Smooth muscle cell (in vitro differentiated cells): ENCODE measurements at regions not wholly inside any gene's neighbourhood (a gene's known extent, or its start where the extent isn't known, plus 50 kb on each side); places are given as distances from the start of the nearest gene placed in this dataset.

Experiments used
- DNase-seq: peaks from one replicate; lab custom pipeline; 2025; ENCODE audit not compliant: unreplicated experiment; lab: John Stamatoyannopoulos, UW
- H2AFZ ChIP-seq: fragments of 200-600 bp; sonication (generic); 2 replicates; pipeline ENCODE4 v1.6.0; 2016; ENCODE audit warnings: antibody characterized with exemption, low read depth, mild to moderate bottlenecking
- H3F3A ChIP-seq: fragments of 200-600 bp; sonication (generic); 2 replicates; pipeline ENCODE4 v1.6.0; 2017; ENCODE audit warnings: antibody characterized with exemption, low read depth
- H3K27ac ChIP-seq: fragments of 200-600 bp; sonication (generic); 2 replicates; pipeline ENCODE4 v1.5.1; 2016; ENCODE audit warnings: low read depth, mild to moderate bottlenecking
- H3K27me3 ChIP-seq: fragments of 200-600 bp; sonication (generic); 2 replicates; pipeline ENCODE4 v1.6.1; 2016; ENCODE audit warnings: low read depth, mild to moderate bottlenecking
- H3K36me3 ChIP-seq: fragments of 200-600 bp; sonication (generic); 2 replicates; pipeline ENCODE4 v1.5.1; 2016; ENCODE audit warnings: low read depth
- H3K4me1 ChIP-seq: fragments of 200-600 bp; sonication (generic); 2 replicates; pipeline ENCODE4 v1.5.1; 2016; ENCODE audit warnings: low read depth
- H3K4me2 ChIP-seq: fragments of 200-600 bp; sonication (generic); 2 replicates; pipeline ENCODE4 v1.6.0; 2016; ENCODE audit warnings: mild to moderate bottlenecking
- H3K4me3 ChIP-seq: fragments of 200-600 bp; sonication (generic); 2 replicates; pipeline ENCODE4 v1.5.1; 2016; ENCODE audit warnings: mild to moderate bottlenecking
- H3K79me2 ChIP-seq: fragments of 200-600 bp; sonication (generic); 2 replicates; pipeline ENCODE4 v1.6.0; 2016; ENCODE audit warnings: low read depth, mild to moderate bottlenecking
- H3K9ac ChIP-seq: fragments of 200-600 bp; sonication (generic); 2 replicates; pipeline ENCODE4 v1.6.0; 2016; ENCODE audit warnings: low read depth
- H3K9me3 ChIP-seq: fragments of 200-600 bp; sonication (generic); replicated peaks from 2 replicates; pipeline ENCODE4 v1.5.1; 2016; ENCODE audit warnings: low read depth
- H4K20me1 ChIP-seq: fragments of 200-600 bp; sonication (generic); 2 replicates; pipeline ENCODE4 v1.6.0; 2016; ENCODE audit warnings: low read depth
- WGBS: methylation state at CpG from one replicate; pipeline ENCODE4 v1.1.7; 2016; ENCODE audit warnings: low lambda C conversion rate; 5-methylcytosine and 5-hydroxymethylcytosine counted together
- TF ChIP-seq, protein P1 (sequence below): fragments of 200-600 bp; sonication (generic); IDR thresholded peaks from 2 replicates; pipeline ENCODE4 v1.5.1; 2017; ENCODE audit warnings: borderline replicate concordance, mild to moderate bottlenecking, antibody characterized with exemption; ENCODE audit not compliant: insufficient read depth, poor library complexity, severe bottlenecking

DNA sequence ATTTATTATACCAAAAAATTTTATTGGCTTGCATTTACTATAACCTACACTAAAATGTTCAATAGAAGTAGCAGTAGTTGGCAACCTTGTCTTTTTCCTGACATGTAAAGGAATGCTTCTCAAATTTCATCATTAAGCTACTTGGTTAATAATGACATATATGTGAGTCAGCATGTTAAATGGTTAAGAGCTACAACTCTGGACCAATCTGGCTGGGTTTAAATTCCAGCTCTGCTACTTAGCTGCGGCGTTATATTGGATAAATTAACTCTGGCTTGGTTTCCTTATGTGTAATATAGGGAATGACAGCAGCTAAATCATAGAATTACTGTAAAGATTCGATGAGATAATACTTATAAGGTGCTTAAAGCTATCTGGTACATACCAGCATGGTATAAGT lies 53.7 kb upstream of the OTOGL start:
- Histone ChIP-seq H3K9me3 (no peaks in the 10 kb centered on the region), H4K20me1 (no peaks in the 10 kb centered on the region), H3K4me2 (peak overlapping the region; percentile 62), H3K27me3 (no peaks in the 10 kb centered on the region), H3K9ac (peak overlapping the region; percentile 67), H3K4me3 (no peak overlapping the region), H3K79me2 (no peaks in the 10 kb centered on the region), H3K27ac (peak overlapping the region; percentile 93), H3K4me1 (peaks cover 8% of the 10 kb centered on the region), H3K36me3 (no peaks in the 10 kb centered on the region), H2AFZ (no peak overlapping the region), H3F3A (no peaks in the 10 kb centered on the region)
- TF ChIP-seq, protein P1, sequence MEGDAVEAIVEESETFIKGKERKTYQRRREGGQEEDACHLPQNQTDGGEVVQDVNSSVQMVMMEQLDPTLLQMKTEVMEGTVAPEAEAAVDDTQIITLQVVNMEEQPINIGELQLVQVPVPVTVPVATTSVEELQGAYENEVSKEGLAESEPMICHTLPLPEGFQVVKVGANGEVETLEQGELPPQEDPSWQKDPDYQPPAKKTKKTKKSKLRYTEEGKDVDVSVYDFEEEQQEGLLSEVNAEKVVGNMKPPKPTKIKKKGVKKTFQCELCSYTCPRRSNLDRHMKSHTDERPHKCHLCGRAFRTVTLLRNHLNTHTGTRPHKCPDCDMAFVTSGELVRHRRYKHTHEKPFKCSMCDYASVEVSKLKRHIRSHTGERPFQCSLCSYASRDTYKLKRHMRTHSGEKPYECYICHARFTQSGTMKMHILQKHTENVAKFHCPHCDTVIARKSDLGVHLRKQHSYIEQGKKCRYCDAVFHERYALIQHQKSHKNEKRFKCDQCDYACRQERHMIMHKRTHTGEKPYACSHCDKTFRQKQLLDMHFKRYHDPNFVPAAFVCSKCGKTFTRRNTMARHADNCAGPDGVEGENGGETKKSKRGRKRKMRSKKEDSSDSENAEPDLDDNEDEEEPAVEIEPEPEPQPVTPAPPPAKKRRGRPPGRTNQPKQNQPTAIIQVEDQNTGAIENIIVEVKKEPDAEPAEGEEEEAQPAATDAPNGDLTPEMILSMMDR, result no peak
- DNase-seq, result no peak
- 60% methylated on average over 3 of the region's 3 CpGs for WGBS

GRCh38 chr12:80044694-80045046 lies 54.7 kb upstream of the OTOGL start:
- Histone ChIP-seq H3K4me3 (no peak overlapping the region), H3K27ac (peak overlapping the region; percentile 93), H3K4me1 (peaks cover 8% of the 10 kb centered on the region), H3F3A (no peaks in the 10 kb centered on the region), H3K27me3 (no peaks in the 10 kb centered on the region), H3K79me2 (no peaks in the 10 kb centered on the region), H3K36me3 (no peaks in the 10 kb centered on the region), H2AFZ (no peak overlapping the region), H3K4me2 (peak overlapping the region; percentile 62), H3K9me3 (no peaks in the 10 kb centered on the region), H3K9ac (peak overlapping the region; percentile 67), H4K20me1 (no peaks in the 10 kb centered on the region)
- WGBS, result 88% methylated on average over 1 of the region's 1 CpG
- TF ChIP-seq, protein P1, result no peak
- DNase-seq, result no peak

DNA sequence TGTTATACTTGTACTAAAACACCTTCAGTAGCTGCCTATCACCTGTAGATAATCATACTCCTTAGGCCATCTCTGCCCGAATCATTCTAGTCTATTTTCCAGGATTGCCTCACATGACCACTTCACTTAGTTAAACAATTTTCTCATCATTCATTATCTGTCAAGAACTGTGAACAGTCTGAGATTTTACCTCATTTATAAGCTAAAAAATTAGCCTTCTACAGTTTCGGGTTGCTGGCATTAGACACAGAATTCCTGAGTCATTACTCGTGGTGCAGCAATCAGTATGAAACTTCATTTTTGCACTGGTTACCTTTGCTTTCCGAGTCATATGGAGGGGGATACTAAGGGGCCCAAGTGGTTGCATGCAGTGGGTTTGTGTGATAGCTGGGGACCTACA lies 57.6 kb upstream of the OTOGL start:
- no peak overlapping the region for H2AFZ ChIP-seq
- 37% methylated on average over 4 of the region's 4 CpGs for WGBS
- peak overlapping the region; percentile 63 for H3K27ac ChIP-seq
- H3K36me3 ChIP-seq, result no peaks in the 10 kb centered on the region
- no peak overlapping the region for H3K9ac ChIP-seq
- no peaks in the 10 kb centered on the region for H3K9me3 ChIP-seq
- H3K4me3 ChIP-seq, result no peak overlapping the region
- H3K27me3 ChIP-seq, result no peaks in the 10 kb centered on the region
- H3K4me1 ChIP-seq, result peaks cover 8% of the 10 kb centered on the region
- no peaks in the 10 kb centered on the region for H3F3A ChIP-seq
- H3K79me2 ChIP-seq, result no peaks in the 10 kb centered on the region
- H4K20me1 ChIP-seq, result no peaks in the 10 kb centered on the region
- TF ChIP-seq, protein P1, result no peak
- DNase-seq, result no peak
- peak overlapping the region; percentile 52 for H3K4me2 ChIP-seq

DNA sequence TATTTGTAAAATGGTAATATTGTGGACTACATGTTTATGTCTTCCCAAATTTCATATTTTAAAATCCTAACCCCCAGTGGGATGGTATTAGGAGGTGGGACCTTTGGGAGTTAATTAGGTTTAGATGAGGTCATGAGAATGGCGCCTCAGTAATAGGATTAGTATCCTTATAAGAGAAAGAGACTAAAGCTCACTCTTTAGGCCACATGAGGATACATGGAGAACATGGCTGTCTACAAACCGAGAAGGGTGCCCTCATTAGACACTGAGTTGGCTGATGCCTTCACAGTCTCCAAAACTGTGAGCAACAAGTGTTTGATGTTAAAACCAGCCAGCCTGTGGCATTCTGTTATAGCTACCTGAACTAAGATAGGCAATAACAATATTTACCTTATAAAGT lies 58.3 kb upstream of the OTOGL start:
- H3K36me3 ChIP-seq, result no peaks in the 10 kb centered on the region
- H4K20me1 ChIP-seq, result no peaks in the 10 kb centered on the region
- no peak overlapping the region for H3K9ac ChIP-seq
- DNase-seq, result no peak
- H2AFZ ChIP-seq, result no peak overlapping the region
- no peaks in the 10 kb centered on the region for H3K9me3 ChIP-seq
- TF ChIP-seq, protein P1, result no peak
- no peaks in the 10 kb centered on the region for H3K79me2 ChIP-seq
- H3K27ac ChIP-seq, result peak overlapping the region; percentile 63
- H3F3A ChIP-seq, result no peaks in the 10 kb centered on the region
- WGBS, result 99% methylated on average over 2 of the region's 2 CpGs
- H3K4me1 ChIP-seq, result peaks cover 8% of the 10 kb centered on the region
- H3K4me3 ChIP-seq, result no peak overlapping the region
- H3K4me2 ChIP-seq, result peak overlapping the region; percentile 52
- H3K27me3 ChIP-seq, result no peaks in the 10 kb centered on the region
